ENCODE measurements at regions not wholly inside any gene's neighbourhood (a gene's known extent, or its start where the extent isn't known, plus 50 kb on each side); places are given as distances from the start of the nearest gene placed in this dataset.

GRCh38 chr11:128361451-128362020, 225.8 kb downstream of the ETS1 start:
- DNase-seq = no peak

DNA sequence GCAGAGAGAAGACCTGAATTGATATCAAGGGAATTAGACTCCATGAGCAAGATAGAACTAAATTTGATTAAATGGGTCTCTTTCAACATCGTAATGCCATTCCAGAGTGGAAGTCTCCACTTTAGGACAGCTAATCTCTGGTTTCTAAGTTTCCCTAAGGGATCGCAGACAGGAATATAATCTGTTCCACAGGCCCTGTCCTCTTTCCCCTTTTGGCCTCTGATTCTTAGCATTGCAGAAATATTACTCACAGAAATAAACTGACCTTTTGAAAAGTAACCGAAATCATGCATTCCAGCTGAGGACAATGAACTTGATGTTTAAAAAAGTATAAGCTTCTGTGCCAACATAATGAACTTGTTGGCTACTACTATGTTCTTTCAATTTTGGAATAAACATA, 227.8 kb downstream of the ETS1 start:
- no peak for DNase-seq

DNA sequence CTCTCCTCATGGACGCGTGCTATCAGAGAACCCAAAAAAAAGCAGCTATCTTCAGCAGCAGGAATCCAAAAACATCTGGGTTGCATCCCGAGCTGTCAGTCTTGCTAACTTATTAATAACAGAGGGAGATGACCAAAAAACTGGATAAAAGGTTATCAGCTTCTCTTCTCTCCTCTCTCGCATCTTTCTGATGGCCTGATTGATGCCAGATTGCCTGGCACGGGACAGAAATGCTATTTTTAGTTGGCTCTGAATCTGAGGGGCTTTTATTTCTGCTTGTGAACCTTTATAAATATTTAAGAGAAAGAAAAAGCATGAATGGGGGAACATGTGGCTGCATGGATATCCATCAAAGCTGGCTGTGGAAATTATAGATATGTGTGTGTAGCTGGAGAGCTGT, 230.3 kb downstream of the ETS1 start:
- DNase-seq = no peak

- no peak for DNase-seq
These were observed 231.8 kb downstream of the ETS1 start for GRCh38 chr11:128355558-128355957.

- DNase-seq = no peak
These were observed 232.9 kb downstream of the ETS1 start for GRCh38 chr11:128354476-128354875.

- DNase-seq = no peak
These were observed 236.2 kb downstream of the ETS1 start for GRCh38 chr11:128351168-128351567.

GRCh38 chr11:128349650-128350299, 237.6 kb downstream of the ETS1 start:
- no peak for DNase-seq

DNA sequence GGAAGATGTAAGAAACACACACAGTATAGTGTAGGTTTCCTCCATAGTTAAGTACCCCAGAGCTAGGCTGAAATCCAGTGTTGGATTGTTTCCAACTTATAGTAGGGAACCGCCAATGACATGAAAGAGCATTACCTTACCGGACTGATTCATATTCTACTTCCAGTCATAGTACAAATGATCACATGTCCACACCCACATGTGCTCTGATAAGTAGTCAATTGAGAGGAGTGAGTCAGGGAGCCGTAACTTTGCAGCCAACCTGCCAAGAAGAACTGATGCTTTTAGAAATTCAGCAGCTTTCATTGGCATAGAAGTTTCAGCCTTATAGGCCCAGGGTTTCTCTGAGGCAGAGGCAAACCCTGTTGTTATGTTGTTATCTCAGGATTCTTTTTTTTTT, 240.6 kb downstream of the ETS1 start:
- no peak for DNase-seq

GRCh38 chr11:128345316-128345715, 242.0 kb downstream of the ETS1 start:
- DNase-seq = no peak

- no peak for DNase-seq
These were observed 243.5 kb downstream of the ETS1 start for GRCh38 chr11:128343870-128344269.

GRCh38 chr11:128343135-128343514, 244.2 kb downstream of the ETS1 start:
- DNase-seq = no peak

- peak in 1 of 2 donors; percentile 62 for DNase-seq
These were observed 244.7 kb downstream of the ETS1 start for GRCh38 chr11:128342511-128343134.

DNA sequence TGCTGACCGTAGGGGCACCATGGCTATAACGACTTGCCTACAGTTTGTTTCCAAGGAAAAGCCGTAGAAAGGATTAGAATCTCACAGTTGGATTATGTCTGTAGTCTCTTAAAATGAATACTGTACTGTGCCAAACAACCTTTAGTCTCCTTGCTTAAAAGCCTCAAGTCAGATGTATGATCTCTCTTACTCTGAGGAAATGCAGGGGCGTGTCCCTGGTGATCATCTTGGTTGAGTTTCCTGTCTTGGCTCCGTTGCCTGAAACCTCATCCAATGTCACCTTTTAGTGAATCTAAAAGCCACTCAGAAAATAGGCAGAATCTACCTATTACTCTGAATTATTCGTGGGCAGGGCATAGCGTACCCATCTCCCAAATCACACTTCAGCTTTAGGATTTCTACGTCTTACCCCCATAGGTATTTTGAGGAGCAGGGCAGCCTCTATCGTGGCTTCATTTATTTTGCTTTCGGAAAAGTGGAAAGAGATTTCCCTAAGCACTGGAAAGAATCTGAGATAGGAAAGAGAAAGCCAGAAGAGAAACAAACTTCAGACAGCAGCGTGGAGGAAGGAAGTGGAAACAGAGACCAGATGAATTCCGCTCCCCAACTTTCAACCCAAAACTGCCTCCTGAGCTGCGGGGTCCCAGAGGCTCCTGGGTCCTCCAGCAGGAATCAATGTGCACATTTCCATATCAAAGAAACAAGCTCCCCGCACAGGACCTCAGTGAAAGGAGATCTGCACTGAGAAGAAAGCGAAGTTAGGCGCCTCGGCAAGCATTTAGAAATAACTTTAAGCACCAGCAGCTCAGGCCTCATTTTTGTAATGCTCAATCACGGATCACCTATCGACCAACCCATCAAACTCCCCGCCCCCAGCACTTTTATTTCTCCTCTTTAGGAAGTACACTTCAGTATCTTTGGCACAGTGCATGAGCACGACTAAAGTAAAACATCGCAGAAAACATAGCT, 245.8 kb downstream of the ETS1 start:
- no peak for DNase-seq

GRCh38 chr11:128339792-128340191, 247.6 kb downstream of the ETS1 start:
- no peak for DNase-seq

GRCh38 chr11:128338811-128339210, 248.5 kb downstream of the ETS1 start:
- no peak for DNase-seq

GRCh38 chr11:128336203-128336602, 251.2 kb downstream of the ETS1 start:
- no peak for DNase-seq

DNA sequence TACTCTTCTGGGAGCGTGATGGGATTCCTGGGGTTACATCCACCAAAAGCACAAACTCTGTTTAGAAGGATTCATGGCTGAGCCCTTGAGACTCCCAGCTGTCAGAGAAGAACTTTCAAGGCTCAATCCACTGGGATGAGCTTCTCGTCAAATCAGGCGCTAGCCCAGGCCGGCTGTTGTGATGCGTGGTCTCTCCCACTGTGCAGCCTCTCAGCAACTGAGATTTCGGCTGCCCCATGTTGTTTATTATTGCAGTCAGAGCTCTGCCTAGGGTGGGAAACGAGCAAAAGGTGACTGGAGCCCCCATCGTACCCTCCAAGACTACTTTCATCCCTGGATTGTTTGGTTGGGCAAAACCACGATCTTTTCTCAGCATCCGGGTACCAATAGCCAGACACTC, 251.6 kb downstream of the ETS1 start:
- no peak for DNase-seq

GRCh38 chr11:128334311-128335044, 252.9 kb downstream of the ETS1 start:
- DNase-seq = no peak

DNA sequence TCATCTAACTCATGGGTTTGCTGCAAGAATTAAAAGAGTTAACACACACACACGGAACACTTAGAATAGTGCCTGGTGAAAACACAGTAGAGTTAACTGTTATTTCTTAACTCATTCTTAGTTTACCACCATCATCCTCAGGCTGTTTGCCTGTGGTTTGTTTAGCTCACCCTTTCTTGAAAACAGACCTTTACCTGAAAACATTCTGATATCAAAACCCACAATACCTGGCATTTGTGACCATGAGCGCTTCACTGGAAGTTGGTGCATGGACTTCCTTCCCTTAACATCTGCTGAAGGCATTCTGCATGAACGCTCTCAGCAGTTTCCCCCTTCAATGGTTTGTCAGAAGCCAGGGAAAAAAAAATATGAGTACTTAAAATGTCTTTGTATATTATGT, 256.0 kb downstream of the ETS1 start:
- no peak for DNase-seq

DNA sequence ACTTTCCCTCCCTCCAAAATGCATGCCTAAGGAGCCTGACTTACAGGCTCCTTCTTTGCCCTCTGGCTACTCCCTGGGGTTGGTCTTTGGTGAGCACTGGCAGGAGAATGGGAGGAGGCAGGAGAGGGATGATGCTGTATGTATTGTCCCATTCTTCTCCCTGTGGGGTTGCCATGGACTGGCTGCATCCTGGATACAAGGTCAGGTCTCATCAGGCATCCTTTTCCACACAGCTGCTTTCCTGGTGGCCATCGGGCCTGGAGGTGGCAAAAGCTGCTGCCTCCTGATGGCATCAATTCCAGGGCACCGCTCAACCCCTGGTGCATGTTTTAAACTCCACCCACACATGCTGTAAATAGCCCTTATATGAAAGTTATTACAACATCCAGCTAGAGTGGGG, 257.2 kb downstream of the ETS1 start:
- no peak for DNase-seq

GRCh38 chr11:128328955-128329551, 258.3 kb downstream of the ETS1 start:
- no peak for DNase-seq

DNA sequence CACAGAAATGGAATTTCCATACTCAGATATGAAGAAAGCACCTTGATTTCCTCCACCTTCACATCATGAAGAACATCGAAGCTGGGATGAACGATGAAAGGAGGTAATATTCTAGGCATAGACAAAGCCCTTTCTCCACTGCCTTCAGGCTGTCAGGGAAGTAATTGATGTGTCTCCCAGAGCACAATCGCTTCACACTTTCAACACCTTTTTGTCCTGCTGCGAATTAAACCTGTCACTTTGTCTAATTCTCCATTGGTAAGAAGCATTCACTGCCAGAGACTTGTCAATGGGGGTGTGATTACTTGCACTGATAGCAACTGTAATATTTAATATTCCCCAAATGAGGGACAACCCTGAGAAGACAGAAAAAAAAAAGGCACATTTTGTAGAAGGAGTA, 260.1 kb downstream of the ETS1 start:
- no peak for DNase-seq
